Stimulated activated naive CD4-positive, alpha-beta T cell (primary cell): ENCODE measurements at regions not wholly inside any gene's neighbourhood (a gene's known extent, or its start where the extent isn't known, plus 50 kb on each side); places are given as distances from the start of the nearest gene placed in this dataset.
"Not testable (repeated sequence)": the region's sequence is repeated elsewhere in the genome, so short reads cannot be mapped to it uniquely, and the experiment has no call there.

Source experiments
- DNase-seq, 6 experiments: peaks; one replicate each; lab custom pipeline; 2025; lab: John Stamatoyannopoulos, UW

- DNase-seq, result no peak
Measured at GRCh38 chr6:6414931-6415330, 94.5 kb upstream of the F13A1 start.

- no peak for DNase-seq
Measured at GRCh38 chr6:6417475-6417874, 97.0 kb upstream of the F13A1 start.

- no peak for DNase-seq
Measured at GRCh38 chr6:6418421-6418820, 98.0 kb upstream of the F13A1 start.

GRCh38 chr6:6420107-6420506, 99.6 kb upstream of the F13A1 start:
- no peak for DNase-seq

GRCh38 chr6:6434151-6434550, 113.7 kb upstream of the F13A1 start:
- DNase-seq, result no peak

- DNase-seq, result no peak
Measured at GRCh38 chr6:6434723-6435122, 114.3 kb upstream of the F13A1 start.

GRCh38 chr6:6436366-6436765, 115.9 kb upstream of the F13A1 start:
- DNase-seq, result no peak

- DNase-seq, result no peak
Measured at GRCh38 chr6:6436946-6437345, 116.5 kb upstream of the F13A1 start.

- no peak for DNase-seq
Measured at GRCh38 chr6:6438286-6438685, 117.8 kb upstream of the F13A1 start.

- DNase-seq, result no peak
Measured at GRCh38 chr6:6439778-6440177, 119.3 kb upstream of the F13A1 start.

- DNase-seq, result no peak
Measured at GRCh38 chr6:6452002-6452401, 131.5 kb upstream of the F13A1 start.

GRCh38 chr6:6453186-6453585, 132.7 kb upstream of the F13A1 start:
- no peak for DNase-seq

- DNase-seq, result no peak
Measured at GRCh38 chr6:6455272-6455671, 133.2 kb upstream of the LY86 start.

GRCh38 chr6:6458172-6458571, 130.3 kb upstream of the LY86 start:
- no peak for DNase-seq

GRCh38 chr6:6459963-6460362, 128.6 kb upstream of the LY86 start:
- not testable (repeated sequence) for DNase-seq

- no peak for DNase-seq
Measured at GRCh38 chr6:6460416-6460815, 128.1 kb upstream of the LY86 start.

- no peak for DNase-seq
Measured at GRCh38 chr6:6461138-6461537, 127.4 kb upstream of the LY86 start.

- DNase-seq, result no peak
Measured at GRCh38 chr6:6466967-6467761, 121.4 kb upstream of the LY86 start.

GRCh38 chr6:6469074-6469473, 119.4 kb upstream of the LY86 start:
- no peak for DNase-seq

GRCh38 chr6:6470123-6470522, 118.4 kb upstream of the LY86 start:
- DNase-seq, result no peak

- no peak for DNase-seq
Measured at GRCh38 chr6:6471276-6471675, 117.2 kb upstream of the LY86 start.

- DNase-seq, result no peak
Measured at GRCh38 chr6:6474170-6474920, 114.2 kb upstream of the LY86 start.

- DNase-seq, result no peak
Measured at GRCh38 chr6:6479785-6480184, 108.7 kb upstream of the LY86 start.

GRCh38 chr6:6482256-6482655, 106.3 kb upstream of the LY86 start:
- no peak for DNase-seq
